GM19397 (cell line): ENCODE measurements at regions not wholly inside any gene's neighbourhood (a gene's known extent, or its start where the extent isn't known, plus 50 kb on each side); places are given as distances from the start of the nearest gene placed in this dataset.

Experiments used
- ATAC-seq: cut with Tn5 transposase; IDR thresholded peaks from one replicate; pipeline ENCODE4 v1.9.1; 2021; ENCODE audit warnings: mild to moderate bottlenecking, moderate library complexity; ENCODE audit not compliant: unreplicated experiment

GRCh38 chr10:35726846-35727245 lies 84.8 kb upstream of the FZD8 start:
- no peak for ATAC-seq

GRCh38 chr10:35723992-35724391 lies 81.9 kb upstream of the FZD8 start:
- ATAC-seq, result no peak

GRCh38 chr10:35723059-35723458 lies 81.0 kb upstream of the FZD8 start:
- ATAC-seq, result no peak

DNA sequence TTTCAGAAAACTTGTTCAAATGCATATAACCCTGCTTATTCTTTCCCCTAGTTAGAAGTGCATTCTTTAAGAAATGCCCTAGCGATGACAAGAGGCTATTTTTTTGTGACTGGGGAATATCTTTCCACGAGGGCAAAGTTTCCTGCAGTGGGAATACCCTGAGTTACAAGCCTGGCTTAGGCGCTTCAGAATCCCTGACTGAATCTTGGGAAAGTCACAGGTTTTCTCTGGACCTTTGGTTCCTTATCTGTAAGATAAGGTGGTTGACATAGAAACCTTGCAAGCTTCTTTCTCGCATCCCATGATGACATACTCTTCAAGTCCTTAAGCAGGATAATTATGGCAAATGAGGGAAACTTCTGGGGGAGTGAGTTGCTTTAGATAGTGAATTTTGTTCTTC lies 80.5 kb upstream of the FZD8 start:
- no peak for ATAC-seq

DNA sequence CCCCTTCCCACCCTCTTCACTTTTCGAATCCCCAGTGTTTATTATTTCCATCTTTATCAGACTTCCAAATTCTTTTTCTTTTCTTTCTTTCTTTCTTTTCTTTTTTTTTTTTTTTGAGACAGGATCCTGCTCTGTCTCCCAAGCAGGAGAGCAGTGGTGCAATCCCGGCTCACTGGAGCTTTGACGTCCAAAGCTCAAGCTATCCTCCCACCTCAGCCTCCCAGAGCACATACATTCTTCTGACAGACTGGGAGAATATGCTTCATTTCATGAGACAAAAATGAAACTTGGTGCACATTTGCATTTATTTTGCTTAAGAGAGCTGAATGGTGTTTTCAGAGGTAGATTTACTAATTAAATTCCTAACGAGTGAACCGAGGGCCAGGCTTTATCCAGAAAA lies 80.1 kb upstream of the FZD8 start:
- no peak for ATAC-seq

DNA sequence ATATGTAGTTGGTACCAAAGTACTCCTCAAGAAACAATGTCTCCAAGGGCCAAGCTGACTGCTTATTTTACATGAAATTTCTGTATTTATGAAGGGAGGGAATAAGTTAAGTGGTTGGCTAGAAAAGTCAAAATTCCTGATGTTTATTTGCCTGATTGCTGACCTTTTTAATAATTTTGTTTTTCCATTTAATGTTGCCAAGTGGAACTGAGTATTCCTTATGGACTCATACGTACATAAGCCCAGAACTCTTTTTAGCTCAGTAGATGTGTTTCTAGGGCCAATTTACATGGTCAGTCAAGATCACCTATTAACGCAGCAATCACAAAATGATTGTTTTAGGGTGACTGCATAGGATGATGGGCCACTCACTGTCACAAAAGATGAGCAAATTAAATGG lies 78.3 kb upstream of the FZD8 start:
- ATAC-seq, result no peak

- ATAC-seq, result no peak
These were observed 74.7 kb upstream of the FZD8 start for GRCh38 chr10:35716776-35717175.

GRCh38 chr10:35712486-35712885 lies 70.4 kb upstream of the FZD8 start:
- no peak for ATAC-seq

DNA sequence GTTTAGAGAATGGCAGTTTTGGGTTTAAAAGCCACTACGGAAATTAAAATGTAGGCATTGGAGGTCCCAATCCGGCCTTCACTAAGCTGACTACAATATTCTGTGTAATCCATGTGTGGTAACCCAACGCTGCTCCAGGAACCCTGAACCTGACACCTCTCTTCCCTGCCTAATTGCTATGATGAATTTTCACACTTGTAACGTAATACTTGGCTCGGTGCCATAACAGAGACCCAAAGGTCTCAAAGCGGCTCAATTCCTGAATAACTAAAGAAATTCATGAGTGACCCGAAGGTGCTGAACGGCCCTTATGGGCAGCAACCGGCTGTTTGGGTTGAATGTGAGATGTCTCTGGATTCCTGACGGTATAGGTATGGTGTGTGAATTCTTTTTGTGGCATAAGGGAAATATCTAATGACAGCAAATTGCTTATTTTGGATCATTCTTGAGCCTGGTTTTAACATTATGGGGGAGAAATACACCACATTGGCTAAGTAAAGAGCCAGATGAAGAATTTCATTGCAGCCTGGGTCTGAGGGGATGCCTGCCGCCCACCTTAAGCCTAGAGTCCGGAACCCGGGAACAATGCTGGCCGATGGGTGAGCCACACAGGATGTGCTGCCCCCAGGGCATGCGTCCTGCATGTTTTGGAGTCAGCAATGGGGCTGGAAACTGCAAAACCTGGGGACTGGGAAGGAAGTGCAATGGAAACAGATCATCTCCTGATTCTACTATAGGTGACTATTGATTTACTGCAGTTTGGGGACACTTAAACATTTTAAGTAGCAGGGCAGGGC lies 69.7 kb upstream of the FZD8 start:
- ATAC-seq, result no peak

- no peak for ATAC-seq
These were observed 65.7 kb upstream of the FZD8 start for GRCh38 chr10:35707642-35708425.

- no peak for ATAC-seq
These were observed 64.9 kb upstream of the FZD8 start for GRCh38 chr10:35706959-35707358.

- ATAC-seq, result no peak
These were observed 63.6 kb upstream of the FZD8 start for GRCh38 chr10:35705671-35706070.

- ATAC-seq, result no peak
These were observed 63.0 kb upstream of the FZD8 start for GRCh38 chr10:35705051-35705450.

GRCh38 chr10:35704401-35704800 lies 62.3 kb upstream of the FZD8 start:
- no peak for ATAC-seq

DNA sequence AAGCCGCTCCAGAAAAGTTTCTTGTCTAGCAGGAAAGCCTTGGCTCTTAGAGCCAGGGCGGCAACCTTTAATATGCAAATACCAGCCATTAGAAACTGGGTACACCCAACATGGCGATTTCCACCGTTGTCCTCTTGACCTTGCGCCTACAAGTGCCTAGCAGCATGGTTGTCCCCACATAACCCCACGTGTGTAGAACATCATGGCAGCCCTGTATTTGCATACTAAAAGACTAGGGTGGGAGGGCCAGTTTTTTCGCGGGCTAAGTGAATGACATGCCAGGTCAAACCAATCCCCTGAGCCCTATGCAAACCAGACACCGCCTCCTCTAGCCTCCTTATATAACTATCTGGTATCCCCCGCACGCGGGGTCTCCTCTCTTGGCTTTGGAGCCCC lies 58.4 kb upstream of the FZD8 start:
- no peak for ATAC-seq

- ATAC-seq, result no peak
These were observed 57.9 kb upstream of the FZD8 start for GRCh38 chr10:35699848-35700486.

DNA sequence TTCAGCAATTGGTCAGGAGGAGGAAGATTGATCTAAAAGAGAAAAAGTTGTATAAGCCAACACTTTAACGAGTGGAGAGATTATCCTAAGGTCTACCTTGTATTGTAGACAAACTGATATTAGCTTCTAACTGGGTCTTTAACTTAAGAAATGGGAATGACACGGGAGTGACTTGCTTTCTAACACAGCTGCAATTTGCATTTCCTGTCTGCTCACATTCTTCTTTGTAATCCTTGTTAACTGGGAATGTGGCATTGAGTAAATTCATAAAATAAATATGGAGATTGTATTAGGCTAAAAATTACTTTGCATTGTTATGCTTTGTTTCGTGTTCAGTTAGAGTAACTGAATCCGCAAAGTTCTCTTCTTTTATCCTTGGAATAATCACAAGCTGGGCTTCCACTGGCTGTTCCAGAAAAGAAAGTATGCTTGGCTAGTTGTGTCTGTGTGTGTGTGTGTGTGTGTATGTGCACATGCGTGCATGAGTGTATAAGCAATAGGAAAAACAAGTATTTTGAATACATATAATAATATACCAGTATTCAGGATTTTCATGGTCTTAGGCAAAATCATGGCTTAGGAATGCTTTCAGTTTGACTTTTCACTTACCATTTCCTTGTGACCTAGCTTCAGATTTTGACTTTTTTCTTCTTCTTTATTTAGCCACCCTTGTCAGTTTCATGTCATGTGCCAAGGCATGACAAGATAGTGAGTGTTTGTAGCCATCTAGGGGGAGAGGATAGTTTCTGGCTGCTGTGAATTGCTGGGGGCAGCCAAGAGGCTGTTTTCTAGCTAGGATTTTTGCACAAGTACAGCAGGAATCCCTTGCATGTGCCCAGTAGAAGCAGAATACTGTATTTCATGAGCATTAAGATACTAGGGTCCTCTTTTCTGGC lies 54.5 kb upstream of the FZD8 start:
- ATAC-seq, result no peak

- ATAC-seq, result no peak
These were observed 51.7 kb upstream of the FZD8 start for GRCh38 chr10:35693800-35694199.
